Astrocyte of the hippocampus (primary cell): ENCODE measurements at regions not wholly inside any gene's neighbourhood (a gene's known extent, or its start where the extent isn't known, plus 50 kb on each side); places are given as distances from the start of the nearest gene placed in this dataset.

Experiments
- DNase-seq: peaks from one replicate; pipeline ENCODE4 v3.0.0; 2011; ENCODE audit warnings: low read depth, low spot score

DNA sequence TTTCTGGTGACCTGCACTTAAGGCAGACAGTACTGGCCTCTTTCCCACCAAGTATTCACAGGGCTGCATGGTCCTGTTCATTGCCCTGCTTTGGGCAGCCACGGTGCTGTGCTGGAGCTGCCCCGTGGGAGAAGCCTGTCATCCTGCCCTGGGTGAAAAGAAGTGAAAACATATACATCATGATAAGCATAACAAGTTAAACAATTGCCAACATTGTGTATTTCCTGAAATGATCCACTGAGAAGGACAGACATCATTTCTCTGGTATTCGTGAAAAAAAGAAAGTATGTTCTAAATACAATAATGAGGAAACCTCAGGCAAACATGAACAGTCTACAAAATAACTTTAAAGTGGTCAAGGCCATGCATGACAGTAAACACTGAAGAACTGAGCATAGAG is 393.1 kb downstream of the TMEM135 start:
- peak; percentile 11 for DNase-seq

DNA sequence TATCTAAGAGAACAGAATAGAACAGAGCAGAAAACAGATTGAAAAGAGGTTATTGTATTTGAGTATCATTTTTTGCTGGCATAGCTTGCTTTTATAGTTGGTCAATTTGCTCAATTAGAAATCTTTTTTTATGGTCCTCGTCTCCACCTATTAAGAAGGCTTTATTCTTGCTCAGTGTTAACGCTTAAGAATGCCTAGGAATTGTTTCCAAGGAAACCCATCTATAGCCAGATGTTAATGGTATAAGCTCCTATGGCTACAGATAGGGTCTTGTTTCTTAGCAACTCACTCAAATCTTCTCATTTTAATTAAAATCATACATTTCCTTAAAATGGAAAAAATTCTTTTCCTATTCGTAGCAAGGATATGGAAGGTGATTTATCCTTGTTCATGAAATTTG is 392.3 kb downstream of the TMEM135 start:
- no peak for DNase-seq

DNA sequence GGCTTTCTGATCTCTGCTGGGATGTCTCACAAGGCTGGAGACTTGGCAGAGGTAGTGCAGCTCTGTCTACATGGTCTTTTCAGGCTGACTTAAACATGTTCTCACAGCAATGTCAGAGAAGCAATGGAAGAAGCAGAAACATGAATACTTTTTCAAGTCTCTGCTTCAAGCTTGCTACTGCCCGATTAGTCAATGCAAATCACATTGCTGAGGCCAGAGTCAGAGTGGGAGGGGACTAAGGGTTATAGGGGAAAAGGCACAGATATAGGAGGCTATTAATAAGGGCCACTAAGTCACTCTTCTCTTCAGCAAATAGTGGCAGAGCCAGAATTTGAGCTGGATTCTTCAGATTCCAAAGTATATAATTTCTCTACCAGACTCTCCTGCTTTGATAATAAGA is 390.5 kb downstream of the TMEM135 start:
- peak; percentile 34 for DNase-seq

DNA sequence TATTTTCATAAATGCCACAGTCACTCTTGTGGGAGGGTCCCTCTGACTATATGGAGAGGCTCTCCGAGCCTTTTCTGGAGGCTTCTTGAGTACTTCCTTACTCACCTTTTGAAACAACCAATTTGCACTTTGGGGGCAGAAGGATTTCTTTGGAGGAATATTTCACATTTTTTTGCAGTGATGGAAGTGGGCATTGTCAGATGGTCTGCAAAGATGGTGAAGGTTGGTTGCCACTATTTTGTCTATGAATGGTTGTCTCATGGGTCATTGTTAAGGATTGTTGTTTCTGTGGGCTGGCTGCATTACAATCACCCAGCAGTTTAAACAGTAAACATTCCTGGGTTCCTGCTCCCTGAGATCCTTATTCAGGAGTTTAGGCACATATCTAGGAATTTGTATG is 388.2 kb downstream of the TMEM135 start:
- DNase-seq = peak; percentile 81

DNA sequence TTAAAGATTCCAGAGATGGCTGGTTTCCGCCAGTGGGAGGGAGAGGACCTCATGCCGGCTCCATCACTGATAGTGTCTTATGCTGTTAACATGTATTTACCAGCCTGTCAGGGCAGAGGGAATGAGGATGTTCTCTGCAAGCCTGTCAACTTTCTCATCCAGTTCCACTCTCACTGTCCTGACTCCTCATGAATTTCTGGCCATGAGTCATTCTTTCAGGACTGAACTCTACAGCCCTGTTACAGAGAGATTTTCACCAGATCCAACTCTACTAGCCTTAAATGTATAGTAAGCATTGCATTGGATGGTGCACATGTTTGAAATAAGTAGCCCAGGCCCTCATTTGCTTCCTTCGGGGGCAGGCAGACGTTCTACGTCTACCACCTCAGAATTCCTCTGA is 387.7 kb downstream of the TMEM135 start:
- DNase-seq = peak; percentile 13

DNA sequence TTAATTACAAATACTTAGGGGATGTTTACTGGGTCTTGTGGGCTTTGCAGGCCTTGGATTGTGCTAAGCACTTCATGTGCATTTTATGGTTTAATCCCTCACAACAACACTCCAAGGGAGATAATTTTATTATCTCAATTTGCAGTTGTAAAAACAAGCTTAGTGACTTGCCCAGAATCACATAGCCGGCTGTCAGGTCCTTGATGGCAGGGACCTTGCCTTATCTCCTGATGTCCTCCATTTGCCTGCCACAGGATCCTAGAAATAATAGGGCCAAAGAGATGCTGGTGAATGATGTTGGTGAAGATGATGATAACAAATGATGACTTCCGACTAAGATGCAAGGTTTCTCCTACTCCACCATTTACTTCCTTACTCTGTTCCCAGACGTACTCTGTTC is 385.4 kb downstream of the TMEM135 start:
- no peak for DNase-seq

DNA sequence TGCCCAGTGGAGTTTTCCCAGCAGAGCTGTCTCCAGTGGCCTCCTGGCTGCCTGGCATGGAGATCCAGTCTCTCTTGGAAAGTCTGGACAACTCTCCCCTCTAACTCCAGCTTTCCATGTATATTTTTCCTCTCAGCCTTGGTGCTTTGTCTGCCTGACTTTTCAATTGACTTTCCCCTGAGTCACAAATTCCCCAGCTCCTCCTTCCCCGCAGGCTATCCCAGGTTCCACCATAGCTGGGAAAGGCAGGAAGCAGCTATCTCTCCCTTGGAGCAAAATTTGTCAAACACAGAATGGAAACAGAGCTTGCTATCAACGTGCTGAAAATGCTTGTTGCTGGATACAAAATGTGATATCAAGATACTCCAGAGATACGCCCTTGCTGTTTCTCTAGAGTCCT is 384.8 kb downstream of the TMEM135 start:
- peak; percentile 25 for DNase-seq

DNA sequence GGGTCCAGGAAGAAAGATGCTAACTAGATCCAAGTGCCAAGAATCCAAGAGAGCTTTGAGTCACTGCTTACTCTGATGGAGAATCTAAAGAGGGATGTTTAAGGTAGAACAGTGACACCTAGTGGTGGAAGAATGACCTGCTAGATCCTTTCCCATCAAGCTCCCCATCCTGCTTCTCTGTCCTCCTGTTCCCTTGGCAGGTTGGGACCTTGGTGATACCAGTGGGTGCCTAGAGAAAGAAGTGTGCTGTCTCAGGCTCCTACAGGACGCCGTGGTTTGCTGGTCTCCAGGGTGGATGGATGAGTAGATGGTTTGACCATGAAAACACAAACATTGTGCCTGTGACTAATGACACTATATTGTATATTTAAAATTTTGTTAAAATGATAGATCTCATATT is 383.7 kb downstream of the TMEM135 start:
- peak; percentile 88 for DNase-seq

DNA sequence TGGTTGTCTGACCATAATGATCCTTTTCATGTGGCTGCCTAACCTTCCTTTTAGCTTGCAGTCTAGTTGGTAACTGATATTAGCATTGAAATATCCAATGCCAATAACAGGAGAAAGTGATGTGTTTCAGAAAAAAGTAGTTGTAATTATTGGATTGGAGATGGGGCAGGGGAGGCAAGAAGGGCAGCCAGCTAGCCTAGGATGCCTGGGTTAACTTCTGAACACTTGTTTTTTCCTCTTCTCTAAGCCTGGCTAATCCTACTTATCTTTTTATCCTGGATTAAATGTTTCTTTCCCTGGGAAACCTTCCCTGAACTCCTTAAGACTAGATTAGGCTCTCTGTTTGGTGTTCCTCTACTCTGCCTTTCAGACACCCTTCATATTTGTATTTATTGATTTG is 380.2 kb downstream of the TMEM135 start:
- no peak for DNase-seq

DNA sequence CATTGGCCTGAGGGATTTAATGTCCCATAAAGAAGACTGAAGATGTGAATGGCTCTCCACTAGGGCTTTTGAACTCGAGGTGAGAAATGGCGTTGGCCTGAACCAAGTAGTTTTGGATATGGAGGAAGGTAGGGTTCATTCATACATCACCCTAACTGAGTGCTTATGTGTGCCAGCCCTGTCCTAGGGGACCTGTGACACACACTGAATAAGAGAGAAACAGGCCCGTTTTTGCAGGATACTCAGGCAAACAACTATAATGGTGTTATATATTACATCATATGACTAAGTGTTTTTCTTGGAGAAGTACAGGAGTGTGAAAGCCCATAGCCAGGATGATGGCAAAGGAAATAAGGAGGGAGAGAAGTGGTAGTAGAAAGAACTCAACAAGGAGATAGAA is 368.1 kb downstream of the TMEM135 start:
- DNase-seq = peak; percentile 14

DNA sequence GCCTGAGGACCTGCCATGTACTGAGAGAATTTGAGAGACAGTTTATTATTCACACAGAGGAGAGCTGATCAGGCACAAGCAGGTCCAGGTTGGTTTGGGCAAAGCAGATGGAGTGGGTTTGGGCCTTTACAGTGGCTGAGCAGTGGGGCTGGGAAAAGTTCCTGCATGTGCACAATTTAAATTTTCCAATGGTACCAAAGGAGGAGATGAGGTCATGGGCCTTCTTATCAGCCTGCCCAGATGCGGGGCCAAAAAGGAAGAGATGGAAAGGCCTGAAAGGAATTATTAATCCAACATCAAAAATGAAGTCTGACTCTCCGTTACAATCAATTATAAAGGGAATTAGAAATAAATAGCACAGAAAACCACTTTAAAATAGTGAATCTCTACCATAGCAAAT is 367.6 kb downstream of the TMEM135 start:
- no peak for DNase-seq

DNA sequence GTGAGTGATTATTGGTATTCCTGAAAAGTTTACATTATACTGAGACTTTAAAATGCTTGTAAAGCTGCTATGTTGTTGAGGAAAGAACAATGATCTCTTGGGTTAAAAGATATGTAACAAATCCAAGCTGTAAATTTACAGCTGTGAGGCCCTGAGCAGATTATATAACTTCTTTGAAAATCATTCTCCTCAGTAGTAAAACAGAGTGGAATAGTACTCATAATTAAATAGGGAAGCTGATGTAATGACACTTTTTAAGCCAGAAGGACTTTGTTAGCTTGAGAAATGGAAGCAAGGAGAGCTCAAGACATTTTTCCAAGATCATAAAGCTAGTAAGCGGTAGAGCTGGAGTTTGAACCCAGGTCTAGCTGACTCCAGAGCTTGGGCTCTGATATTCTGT is 363.9 kb downstream of the TMEM135 start:
- DNase-seq = no peak

DNA sequence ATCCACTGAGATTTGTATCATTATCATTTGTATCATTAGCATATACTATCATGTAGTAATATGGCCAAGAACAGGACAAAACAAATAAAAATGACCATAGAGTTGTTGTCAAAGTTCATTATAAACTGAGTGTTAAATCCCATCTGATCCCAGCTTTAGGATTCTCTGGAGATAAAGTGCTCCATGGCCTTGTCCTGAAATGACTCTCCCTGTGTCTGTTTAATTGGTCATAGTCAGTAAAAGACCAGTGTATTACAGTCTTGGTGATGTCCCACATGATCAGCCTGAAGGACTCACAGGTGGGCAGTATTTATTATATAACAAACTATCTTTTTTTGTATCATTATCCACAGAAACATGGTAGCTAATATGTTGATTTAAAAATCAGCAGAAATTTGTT is 361.6 kb downstream of the TMEM135 start:
- DNase-seq = no peak

DNA sequence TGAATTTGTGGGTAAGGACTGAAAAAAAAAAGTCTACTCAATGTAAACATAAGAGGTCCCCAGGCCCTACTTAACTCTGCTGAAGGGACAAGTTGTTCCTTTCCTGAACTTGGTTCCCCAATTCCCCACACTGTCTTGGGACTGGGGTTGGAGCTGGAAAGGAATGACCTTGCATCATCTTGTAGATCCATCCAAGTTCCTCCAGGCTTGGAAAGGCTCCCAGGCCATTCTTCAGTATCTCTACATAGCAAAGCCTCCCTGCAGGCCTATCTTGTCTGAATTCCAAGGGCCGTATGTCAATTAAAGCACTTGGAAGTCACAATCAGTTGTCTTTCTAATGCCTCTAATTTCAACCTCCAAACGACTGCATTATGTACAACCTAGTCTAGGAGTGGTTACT is 361.2 kb downstream of the TMEM135 start:
- DNase-seq = no peak

DNA sequence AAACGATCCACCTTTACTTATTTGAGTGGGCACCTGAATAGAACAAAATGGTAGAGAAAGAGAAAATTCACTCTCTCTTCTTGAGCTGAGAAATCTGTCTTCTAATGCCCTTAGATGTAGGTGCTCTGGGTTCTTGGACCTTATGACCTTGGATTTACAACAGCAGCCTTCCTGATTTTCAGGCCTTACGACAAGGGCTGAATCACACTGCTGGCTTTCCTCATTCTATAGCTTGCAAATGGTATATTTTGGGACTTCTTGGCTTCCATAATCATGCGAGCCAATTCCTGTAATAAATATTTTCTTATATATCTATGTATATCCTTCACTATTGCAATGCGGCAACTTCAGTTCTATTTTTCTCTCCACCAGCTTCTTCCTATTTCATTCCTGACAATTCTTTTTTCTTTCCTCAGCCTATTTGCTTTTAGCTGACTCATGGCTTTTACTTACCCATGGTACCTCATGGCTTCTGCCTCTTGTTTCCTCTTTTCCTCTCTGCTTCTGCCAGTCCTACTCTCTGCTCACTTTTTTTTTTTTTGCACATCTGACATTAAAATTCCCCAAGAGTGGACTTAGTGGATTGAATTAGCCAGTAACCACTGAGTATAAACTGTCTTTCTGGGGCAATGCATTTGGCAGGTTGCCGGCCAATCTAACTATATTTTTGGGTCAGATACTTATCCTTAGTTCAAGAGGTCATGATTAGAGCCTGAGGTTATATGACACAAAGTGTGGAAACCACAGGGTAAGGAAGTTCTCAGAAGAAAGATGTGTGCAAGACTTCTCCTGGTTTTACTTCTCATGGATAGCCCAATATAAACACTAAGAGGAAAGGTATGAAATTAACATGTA is 359.5 kb downstream of the TMEM135 start:
- DNase-seq = no peak

DNA sequence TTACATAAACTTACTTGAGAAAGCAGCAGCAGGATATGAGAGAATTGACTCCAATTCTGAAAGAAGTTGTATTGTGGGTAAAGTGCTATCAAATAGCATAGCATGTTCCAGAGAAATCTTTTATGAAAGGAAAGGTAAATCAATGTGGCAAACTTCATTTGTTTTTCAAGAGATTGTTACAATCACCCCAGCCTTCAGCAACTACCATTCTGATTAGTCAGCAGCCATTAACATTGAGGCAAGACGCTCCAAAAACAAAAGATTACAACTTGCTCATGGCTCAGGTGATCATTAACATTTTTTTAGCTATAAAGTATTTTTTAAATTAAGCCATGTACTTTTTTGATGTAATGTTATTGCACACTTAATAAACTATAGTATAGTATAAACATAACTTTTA is 357.2 kb downstream of the TMEM135 start:
- peak; percentile 22 for DNase-seq

DNA sequence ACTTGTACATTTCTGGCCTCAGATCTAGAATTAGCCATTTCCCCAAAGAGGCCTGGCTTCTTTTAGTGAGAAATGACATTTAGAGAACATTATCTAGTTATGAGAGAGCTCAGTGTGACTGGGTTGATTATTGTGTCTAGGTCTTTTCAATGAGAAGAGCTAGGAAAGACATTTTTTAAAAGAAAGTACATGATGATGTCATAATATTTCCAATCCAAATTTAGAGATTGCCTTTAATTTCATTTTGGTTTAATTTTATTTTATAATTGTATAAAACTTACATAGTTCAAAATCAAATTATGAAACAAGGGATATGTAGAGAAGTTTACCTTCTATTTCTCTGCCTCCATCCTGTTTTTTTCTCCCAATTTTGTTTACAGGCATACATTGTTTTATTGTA is 354.9 kb downstream of the TMEM135 start:
- DNase-seq = no peak

DNA sequence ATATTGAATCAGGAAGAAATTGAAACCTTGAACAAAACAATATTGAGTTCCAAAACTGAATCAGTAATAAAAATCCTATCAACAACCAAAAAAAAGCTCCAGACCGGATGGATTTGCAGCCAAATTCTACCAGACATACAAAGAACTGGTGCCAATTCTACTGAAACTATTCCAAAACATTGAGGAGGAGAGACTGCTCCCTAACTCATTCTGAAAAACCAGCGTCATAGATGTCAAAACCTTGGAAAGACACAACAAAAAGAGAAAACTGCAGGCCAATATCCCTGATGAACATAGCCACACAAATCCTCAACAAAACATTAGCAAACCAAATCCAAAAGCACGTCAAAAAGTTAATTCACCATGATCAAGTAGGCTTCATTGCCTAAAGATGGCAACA is 353.8 kb downstream of the TMEM135 start:
- DNase-seq = no peak

DNA sequence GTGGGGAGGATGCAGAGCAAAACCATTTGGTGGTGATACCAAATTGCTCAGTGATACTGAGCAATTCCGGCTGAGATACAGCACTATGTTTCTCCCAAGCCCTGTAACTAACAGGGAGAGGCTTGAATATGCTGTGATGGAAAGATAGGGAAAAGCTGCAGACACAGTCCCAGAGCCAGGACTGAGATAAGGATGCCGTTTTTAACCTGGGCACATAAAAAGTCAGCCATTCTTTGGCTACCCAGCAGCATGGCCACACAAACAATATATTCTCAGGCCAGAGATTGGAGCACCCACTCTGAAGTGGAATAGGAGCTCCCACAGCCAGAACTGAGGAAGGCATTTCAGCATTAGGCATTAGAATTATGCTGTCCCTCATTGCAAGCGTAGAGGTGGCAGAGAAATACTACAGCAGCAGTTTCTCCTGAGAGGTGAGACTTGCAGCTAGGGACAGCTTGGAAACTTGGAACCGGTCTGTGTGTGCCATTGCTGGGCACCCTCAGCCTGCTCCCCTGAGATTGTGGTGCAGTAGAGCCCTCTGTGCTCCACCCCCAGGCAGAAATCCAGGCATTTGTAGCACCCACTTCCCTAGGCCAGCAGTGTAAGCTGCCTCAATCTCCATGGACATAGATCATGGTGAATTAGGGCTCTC is 346.5 kb downstream of the TMEM135 start:
- DNase-seq = no peak

DNA sequence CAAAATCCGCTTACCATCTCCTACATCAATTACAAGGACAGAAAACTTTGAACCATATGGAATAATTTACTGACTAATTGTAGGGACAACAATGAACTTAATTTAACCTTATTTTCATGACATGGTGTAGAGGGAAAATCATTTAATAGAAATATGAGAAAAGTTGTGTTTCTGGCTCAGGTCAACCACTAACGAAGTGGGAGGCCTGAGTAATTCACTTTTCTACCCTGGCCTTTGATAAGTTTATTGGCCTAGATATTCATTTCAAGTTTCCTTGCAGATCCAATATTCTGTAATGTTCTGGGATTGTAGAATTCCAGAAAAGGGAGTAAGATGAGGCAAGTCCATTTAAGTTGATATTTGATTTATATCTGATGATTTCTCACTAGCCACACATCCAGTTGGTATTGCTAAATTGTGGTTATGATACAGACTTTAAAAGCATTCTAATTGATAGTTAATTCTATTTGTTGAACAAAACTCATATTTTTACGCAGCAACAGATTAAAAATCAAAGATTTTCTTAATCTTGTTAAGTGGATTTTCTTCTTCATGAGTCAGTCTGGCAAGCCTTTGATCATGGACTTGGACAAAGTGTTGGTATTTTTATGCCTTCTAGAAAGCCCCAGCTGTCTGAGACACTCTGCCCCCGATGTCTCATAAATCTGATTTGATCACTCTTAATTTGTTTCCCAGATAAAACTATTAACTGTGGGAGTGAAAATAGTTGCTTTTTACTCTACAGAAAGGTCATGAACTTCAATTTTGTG is 336.5 kb downstream of the TMEM135 start:
- DNase-seq = no peak
